Neural cell (in vitro differentiated cells): ENCODE measurements at regions not wholly inside any gene's neighbourhood (a gene's known extent, or its start where the extent isn't known, plus 50 kb on each side); places are given as distances from the start of the nearest gene placed in this dataset.

Experiments
- H2AFZ ChIP-seq: fragments of 200-600, 300-800 bp; sonication (generic), shearing (Covaris generic); 2 replicates; pipeline ENCODE4 v1.6.0; 2014; ENCODE audit warnings: low read depth, mild to moderate bottlenecking, antibody characterized with exemption, low read length, moderate library complexity
- H3F3A ChIP-seq: fragments of 200-600 bp; shearing (Covaris generic); 2 replicates; pipeline ENCODE4 v1.6.1; 2016; ENCODE audit warnings: mild to moderate bottlenecking, moderate library complexity, mixed read lengths, antibody characterized with exemption, low read length; ENCODE audit not compliant: insufficient read depth, poor library complexity, severe bottlenecking
- H3K27ac ChIP-seq: fragments of 200-600, 300-800 bp; sonication (generic), shearing (Covaris generic); 2 replicates; pipeline ENCODE4 v1.5.1; 2014; ENCODE audit warnings: mild to moderate bottlenecking, low read length, moderate library complexity
- H3K27me3 ChIP-seq: fragments of 300-800, 200-600 bp; sonication (generic), shearing (Covaris generic); 2 replicates; pipeline ENCODE4 v1.6.0; 2014; ENCODE audit warnings: mild to moderate bottlenecking, low read depth, low read length, moderate library complexity; ENCODE audit not compliant: insufficient read depth
- H3K36me3 ChIP-seq: fragments of 300-800, 200-600 bp; sonication (generic), shearing (Covaris generic); 2 replicates; pipeline ENCODE4 v1.5.1; 2014; ENCODE audit warnings: mild to moderate bottlenecking, antibody characterized with exemption, low read length, moderate library complexity; ENCODE audit not compliant: insufficient read depth
- H3K4me2 ChIP-seq: fragments of 300-800, 200-600 bp; sonication (generic), shearing (Covaris generic); 2 replicates; pipeline ENCODE4 v1.6.0; 2014; ENCODE audit warnings: mild to moderate bottlenecking, low read length
- H3K4me3 ChIP-seq: fragments of 300-800, 200-600 bp; sonication (generic), shearing (Covaris generic); 2 replicates; pipeline ENCODE4 v1.5.1; 2014; ENCODE audit warnings: mild to moderate bottlenecking, low read length, moderate library complexity
- H3K79me2 ChIP-seq: fragments of 200-600 bp; shearing (Covaris generic); replicated peaks from 2 replicates; pipeline ENCODE4 v1.6.0; 2014; ENCODE audit warnings: mild to moderate bottlenecking, low read length, moderate library complexity; ENCODE audit not compliant: insufficient read depth
- H3K9ac ChIP-seq: fragments of 300-800, 200-600 bp; sonication (generic), shearing (Covaris generic); 2 replicates; pipeline ENCODE4 v1.6.1; 2016; ENCODE audit warnings: mild to moderate bottlenecking, low read length, mixed read lengths
- H3K9me2 ChIP-seq: fragments of 200-600 bp; shearing (Covaris generic); 2 replicates; pipeline ENCODE4 v1.6.1; 2016; ENCODE audit warnings: mild to moderate bottlenecking, low read length, mixed read lengths; ENCODE audit not compliant: insufficient read depth
- H3K9me3 ChIP-seq: fragments of 200-600, 300-800 bp; sonication (generic), shearing (Covaris generic); 2 replicates; pipeline ENCODE4 v1.6.1; 2016; ENCODE audit warnings: mild to moderate bottlenecking, mixed run types, low read length, moderate library complexity, mixed read lengths
- H4K20me1 ChIP-seq: fragments of 200-600 bp; shearing (Covaris generic); 2 replicates; pipeline ENCODE4 v1.6.1; 2016; ENCODE audit warnings: mild to moderate bottlenecking, mixed run types; ENCODE audit not compliant: insufficient read depth
- CTCF ChIP-seq: fragments of 450-650 bp; IDR thresholded peaks from 2 replicates; pipeline ENCODE4 v1.5.1; 2014; ENCODE audit warnings: antibody characterized with exemption, mild to moderate bottlenecking, moderate library complexity; ENCODE audit not compliant: poor library complexity, severe bottlenecking
- EP300 ChIP-seq: fragments of 450-650 bp; conservative IDR thresholded peaks from 2 replicates; pipeline ENCODE4 v1.6.1; 2014; ENCODE audit warnings: antibody characterized with exemption, mild to moderate bottlenecking, moderate library complexity; ENCODE audit not compliant: poor library complexity, severe bottlenecking
- EZH2 ChIP-seq: fragments of 200-600, 300-800 bp; shearing (Covaris generic), sonication (generic); IDR thresholded peaks from 2 replicates; pipeline ENCODE4 v1.6.1; 2014; ENCODE audit warnings: antibody characterized with exemption, low read length, borderline replicate concordance, mild to moderate bottlenecking; ENCODE audit not compliant: insufficient read depth, poor library complexity, severe bottlenecking
- MXI1 ChIP-seq: fragments of 450-650 bp; conservative IDR thresholded peaks from 2 replicates; pipeline ENCODE4 v1.6.1; 2014; ENCODE audit warnings: antibody characterized with exemption, mild to moderate bottlenecking; ENCODE audit not compliant: poor library complexity, severe bottlenecking
- POLR2AphosphoS5 ChIP-seq: IDR thresholded peaks from 2 replicates; pipeline ENCODE4 v1.6.1; 2012
- RAD21 ChIP-seq: fragments of 450-650 bp; conservative IDR thresholded peaks from 2 replicates; pipeline ENCODE4 v1.6.1; 2014; ENCODE audit warnings: antibody characterized with exemption, mild to moderate bottlenecking, moderate library complexity
- SMC3 ChIP-seq: fragments of 450-650 bp; conservative IDR thresholded peaks from 2 replicates; pipeline ENCODE4 v1.6.1; 2014; ENCODE audit warnings: antibody characterized with exemption, mild to moderate bottlenecking, moderate library complexity; ENCODE audit not compliant: poor library complexity
- TAF1 ChIP-seq: IDR thresholded peaks from 2 replicates; pipeline ENCODE4 v1.6.1; 2012; ENCODE audit warnings: low read depth
- TF ChIP-seq, protein P1 (sequence below): IDR thresholded peaks from 2 replicates; pipeline ENCODE4 v1.6.1; 2012; ENCODE audit warnings: borderline replicate concordance

DNA sequence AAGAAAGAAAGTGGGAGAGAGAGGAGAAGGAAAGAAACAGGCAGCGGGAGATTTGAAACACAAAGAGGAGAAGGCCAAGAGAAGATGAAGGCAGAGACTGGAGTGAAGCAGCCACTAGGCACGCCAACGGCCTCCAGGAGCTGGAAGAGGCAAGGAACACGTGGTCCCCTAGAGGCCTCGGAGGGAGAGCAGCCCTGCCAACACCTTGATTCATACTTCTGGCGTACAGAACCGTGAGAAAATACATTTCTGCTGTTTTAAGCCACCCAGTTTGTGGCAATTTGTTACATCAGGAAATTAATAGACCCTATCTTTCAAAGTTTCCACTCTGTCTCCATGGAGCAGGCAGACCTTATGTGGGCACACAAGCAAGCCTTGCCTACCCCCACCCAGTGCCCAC, 133.4 kb downstream of the ACTL7B start:
- no peak overlapping the region for H3K4me2 ChIP-seq
- H3K27ac ChIP-seq, result no peak overlapping the region
- no peaks in the 10 kb centered on the region for H3K9me3 ChIP-seq
- no peaks in the 10 kb centered on the region for H3K79me2 ChIP-seq
- no peaks in the 10 kb centered on the region for H3K9me2 ChIP-seq
- no peaks in the 10 kb centered on the region for H3K36me3 ChIP-seq
- no peak for TF ChIP-seq RAD21
- no peak for TF ChIP-seq EZH2
- no peak for TF ChIP-seq TAF1
- TF ChIP-seq CTCF, result no peak
- TF ChIP-seq, protein P1, sequence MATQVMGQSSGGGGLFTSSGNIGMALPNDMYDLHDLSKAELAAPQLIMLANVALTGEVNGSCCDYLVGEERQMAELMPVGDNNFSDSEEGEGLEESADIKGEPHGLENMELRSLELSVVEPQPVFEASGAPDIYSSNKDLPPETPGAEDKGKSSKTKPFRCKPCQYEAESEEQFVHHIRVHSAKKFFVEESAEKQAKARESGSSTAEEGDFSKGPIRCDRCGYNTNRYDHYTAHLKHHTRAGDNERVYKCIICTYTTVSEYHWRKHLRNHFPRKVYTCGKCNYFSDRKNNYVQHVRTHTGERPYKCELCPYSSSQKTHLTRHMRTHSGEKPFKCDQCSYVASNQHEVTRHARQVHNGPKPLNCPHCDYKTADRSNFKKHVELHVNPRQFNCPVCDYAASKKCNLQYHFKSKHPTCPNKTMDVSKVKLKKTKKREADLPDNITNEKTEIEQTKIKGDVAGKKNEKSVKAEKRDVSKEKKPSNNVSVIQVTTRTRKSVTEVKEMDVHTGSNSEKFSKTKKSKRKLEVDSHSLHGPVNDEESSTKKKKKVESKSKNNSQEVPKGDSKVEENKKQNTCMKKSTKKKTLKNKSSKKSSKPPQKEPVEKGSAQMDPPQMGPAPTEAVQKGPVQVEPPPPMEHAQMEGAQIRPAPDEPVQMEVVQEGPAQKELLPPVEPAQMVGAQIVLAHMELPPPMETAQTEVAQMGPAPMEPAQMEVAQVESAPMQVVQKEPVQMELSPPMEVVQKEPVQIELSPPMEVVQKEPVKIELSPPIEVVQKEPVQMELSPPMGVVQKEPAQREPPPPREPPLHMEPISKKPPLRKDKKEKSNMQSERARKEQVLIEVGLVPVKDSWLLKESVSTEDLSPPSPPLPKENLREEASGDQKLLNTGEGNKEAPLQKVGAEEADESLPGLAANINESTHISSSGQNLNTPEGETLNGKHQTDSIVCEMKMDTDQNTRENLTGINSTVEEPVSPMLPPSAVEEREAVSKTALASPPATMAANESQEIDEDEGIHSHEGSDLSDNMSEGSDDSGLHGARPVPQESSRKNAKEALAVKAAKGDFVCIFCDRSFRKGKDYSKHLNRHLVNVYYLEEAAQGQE, result no peak
- no peak for TF ChIP-seq EP300
- TF ChIP-seq MXI1, result no peak
- no peak for TF ChIP-seq SMC3
- no peak for TF ChIP-seq POLR2AphosphoS5
- no peak overlapping the region for H3K4me3 ChIP-seq
- no peak overlapping the region for H3K9ac ChIP-seq
- H3F3A ChIP-seq, result no peaks in the 10 kb centered on the region
- H3K27me3 ChIP-seq, result no peaks in the 10 kb centered on the region
- no peaks in the 10 kb centered on the region for H4K20me1 ChIP-seq
- no peak overlapping the region for H2AFZ ChIP-seq

- Histone ChIP-seq H3K9me2 (no peaks in the 10 kb centered on the region), H3K36me3 (no peaks in the 10 kb centered on the region), H3F3A (no peaks in the 10 kb centered on the region), H3K9me3 (no peaks in the 10 kb centered on the region), H3K9ac (no peak overlapping the region), H3K79me2 (no peaks in the 10 kb centered on the region), H3K4me2 (no peak overlapping the region), H3K4me3 (no peak overlapping the region), H3K27ac (no peak overlapping the region), H2AFZ (no peak overlapping the region), H3K27me3 (no peaks in the 10 kb centered on the region), H4K20me1 (no peaks in the 10 kb centered on the region)
- TF ChIP-seq SMC3 (no peak), CTCF (no peak), MXI1 (no peak), EP300 (no peak), TAF1 (no peak), RAD21 (no peak), EZH2 (no peak), POLR2AphosphoS5 (no peak)
- TF ChIP-seq, protein P1, result no peak
Measured at GRCh38 chr9:108720191-108720642, 135.6 kb downstream of the ACTL7B start.
